BE2C (cell line): ENCODE measurements at regions not wholly inside any gene's neighbourhood (a gene's known extent, or its start where the extent isn't known, plus 50 kb on each side); places are given as distances from the start of the nearest gene placed in this dataset.

ENCODE experiments used
- DNase-seq: peaks from one replicate; pipeline ENCODE4 v3.0.0-alpha.2; 2020
- H3K27me3 ChIP-seq: fragments of 250-450 bp; sonication (Bioruptor Pico); 2 replicates; pipeline ENCODE4 v1.5.1; 2020; ENCODE audit warnings: mild to moderate bottlenecking
- H3K36me3 ChIP-seq: fragments of 250-450 bp; sonication (Bioruptor Pico); 2 replicates; pipeline ENCODE4 v1.5.1; 2020; ENCODE audit warnings: mild to moderate bottlenecking
- H3K4me1 ChIP-seq: fragments of 250-450 bp; sonication (Bioruptor Pico); 2 replicates; pipeline ENCODE4 v1.5.1; 2020
- H3K4me3 ChIP-seq: 2 replicates; pipeline ENCODE4 v1.5.1; 2011; ENCODE audit warnings: low read depth, low read length
- H3K9me3 ChIP-seq: fragments of 250-450 bp; sonication (Bioruptor Pico); 2 replicates; pipeline ENCODE4 v1.5.1; 2020
- CTCF ChIP-seq: IDR thresholded peaks from 2 replicates; pipeline ENCODE4 v1.5.1; 2012; ENCODE audit warnings: mild to moderate bottlenecking, low read depth, low read length

- Histone ChIP-seq H3K4me1 (no peaks in the 10 kb centered on the region), H3K27me3 (no peaks in the 10 kb centered on the region), H3K36me3 (no peaks in the 10 kb centered on the region), H3K9me3 (no peaks in the 10 kb centered on the region), H3K4me3 (no peak overlapping the region)
- no peak for DNase-seq
- TF ChIP-seq CTCF: no peak
These were observed 102.2 kb upstream of the LPP start for GRCh38 chr3:188051801-188052168.

DNA sequence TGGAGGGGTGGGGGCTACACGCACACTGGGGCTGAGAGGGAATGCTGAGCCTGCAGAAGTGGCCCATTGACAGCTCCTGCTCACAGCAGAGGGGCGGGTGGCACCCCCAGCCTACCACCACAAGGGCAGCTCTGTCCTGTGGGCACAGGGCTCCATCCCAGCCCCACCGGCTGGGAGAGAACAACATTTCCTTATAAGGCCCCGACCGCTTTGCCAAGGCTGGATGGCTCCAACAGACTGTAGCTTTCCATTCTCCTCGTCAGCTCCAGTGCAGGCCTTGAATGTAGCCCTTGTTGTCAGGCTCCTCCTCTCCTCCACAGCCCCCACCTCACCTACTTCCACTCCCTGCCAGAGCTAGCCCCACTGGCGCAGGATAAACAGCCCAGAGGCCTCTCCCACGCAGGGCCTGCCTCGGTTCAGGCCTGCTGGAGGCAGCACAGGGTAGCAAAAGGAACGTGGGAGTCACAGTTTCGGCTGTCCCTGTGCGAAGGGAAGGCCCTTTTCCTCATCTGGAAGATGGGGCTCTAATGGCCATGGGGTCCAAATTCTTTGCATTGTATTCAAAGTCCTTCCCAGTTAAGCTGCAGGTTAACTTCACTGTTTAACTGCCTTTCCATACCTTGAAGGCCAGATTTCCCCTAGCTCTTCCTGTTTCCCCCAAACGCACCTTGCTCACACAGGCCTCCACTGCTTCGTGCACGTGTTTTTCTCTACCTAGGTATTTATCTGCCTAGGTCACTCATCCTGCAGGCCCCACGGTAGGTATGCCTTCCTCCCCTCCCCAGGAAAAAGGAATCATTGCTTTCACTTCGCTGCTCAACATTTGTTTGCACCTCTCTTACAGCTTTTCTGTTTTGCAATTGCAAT lies 101.6 kb upstream of the LPP start:
- Histone ChIP-seq H3K36me3 (no peaks in the 10 kb centered on the region), H3K4me1 (no peaks in the 10 kb centered on the region), H3K4me3 (no peak overlapping the region), H3K27me3 (no peaks in the 10 kb centered on the region), H3K9me3 (no peaks in the 10 kb centered on the region)
- peak; percentile 19; the same call in 1 of the 2 replicates for TF ChIP-seq CTCF
- peak; percentile 19 for DNase-seq

DNA sequence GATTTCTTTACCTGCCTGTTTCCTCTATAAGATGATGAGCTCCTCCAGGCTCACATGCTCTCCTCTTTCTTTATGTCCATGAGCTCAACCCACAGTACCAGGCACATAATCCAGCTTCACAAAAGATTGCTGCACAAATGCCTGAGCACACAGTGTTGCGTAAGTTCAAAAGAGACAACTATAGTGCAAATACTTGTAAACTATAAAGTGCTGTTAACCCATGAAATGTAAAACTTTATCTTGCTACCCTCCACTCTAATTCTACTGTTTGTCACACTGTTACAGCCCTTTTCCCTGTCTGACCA lies 101.0 kb upstream of the LPP start:
- no peak overlapping the region for H3K4me3 ChIP-seq

GRCh38 chr3:188053710-188054380 lies 100.1 kb upstream of the LPP start:
- H3K4me1 ChIP-seq: no peaks in the 10 kb centered on the region
- H3K9me3 ChIP-seq: no peaks in the 10 kb centered on the region
- TF ChIP-seq CTCF: no peak
- H3K36me3 ChIP-seq: no peaks in the 10 kb centered on the region
- H3K4me3 ChIP-seq: no peak overlapping the region
- no peak for DNase-seq
- no peaks in the 10 kb centered on the region for H3K27me3 ChIP-seq

More for the DNA sequence above, 101.0 kb upstream of the LPP start:
- Histone ChIP-seq H3K27me3 (no peaks in the 10 kb centered on the region), H3K4me1 (no peaks in the 10 kb centered on the region), H3K9me3 (no peaks in the 10 kb centered on the region), H3K36me3 (no peaks in the 10 kb centered on the region)
- TF ChIP-seq CTCF: no peak
- no peak for DNase-seq

- DNase-seq: no peak
- H3K27me3 ChIP-seq: no peaks in the 10 kb centered on the region
- no peak for TF ChIP-seq CTCF
- no peaks in the 10 kb centered on the region for H3K4me1 ChIP-seq
- H3K36me3 ChIP-seq: no peaks in the 10 kb centered on the region
- H3K9me3 ChIP-seq: no peaks in the 10 kb centered on the region
- no peak overlapping the region for H3K4me3 ChIP-seq
These were observed 99.4 kb upstream of the LPP start for GRCh38 chr3:188054541-188054940.

DNA sequence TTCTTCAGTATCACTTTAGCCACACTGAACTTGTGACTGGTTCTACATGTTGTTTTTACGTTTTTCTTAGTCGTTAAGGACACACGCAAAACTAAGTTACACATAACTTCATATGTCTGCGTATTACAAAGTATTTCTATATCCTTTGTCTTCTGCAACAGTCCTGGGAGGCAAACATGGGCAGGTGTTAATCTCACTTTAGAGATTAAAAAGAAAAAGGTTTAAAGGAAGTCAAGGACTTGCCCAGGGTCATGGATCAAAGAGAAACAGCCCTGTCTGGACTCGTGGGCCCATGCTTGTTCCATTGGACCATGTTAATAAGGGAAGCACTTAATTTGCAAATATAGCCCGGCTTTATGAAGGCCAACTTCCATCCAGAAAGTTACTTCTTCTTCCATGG lies 98.6 kb upstream of the LPP start:
- no peak for TF ChIP-seq CTCF
- Histone ChIP-seq H3K36me3 (no peaks in the 10 kb centered on the region), H3K4me3 (no peak overlapping the region), H3K27me3 (no peaks in the 10 kb centered on the region), H3K9me3 (no peaks in the 10 kb centered on the region), H3K4me1 (no peaks in the 10 kb centered on the region)
- no peak for DNase-seq
